Nephron (organoid): ENCODE measurements at regions not wholly inside any gene's neighbourhood (a gene's known extent, or its start where the extent isn't known, plus 50 kb on each side); places are given as distances from the start of the nearest gene placed in this dataset.

ENCODE experiments used
- H3K27ac Mint-ChIP-seq, 3 experiments: 2 replicates each; pipeline ENCODE4 v1.8.0; 2020; ENCODE audit warnings: mixed read lengths in 3 of 3, mild to moderate bottlenecking in 2 of 3, moderate library complexity in 1 of 3
- H3K27me3 Mint-ChIP-seq: 2 replicates; pipeline ENCODE4 v1.8.0; 2021; ENCODE audit warnings: low read depth, mild to moderate bottlenecking, moderate library complexity, mixed read lengths
- H3K36me3 Mint-ChIP-seq: 2 replicates; pipeline ENCODE4 v1.8.0; 2020; ENCODE audit warnings: low read depth, mixed read lengths
- H3K4me1 Mint-ChIP-seq: 2 replicates; pipeline ENCODE4 v1.8.0; 2020; ENCODE audit warnings: mixed read lengths
- H3K4me3 Mint-ChIP-seq, 3 experiments: 2 replicates each; pipeline ENCODE4 v1.8.0; 2020; ENCODE audit warnings: mild to moderate bottlenecking in 3 of 3, mixed read lengths in 3 of 3, moderate library complexity in 2 of 3
- H3K9me3 Mint-ChIP-seq: 2 replicates; pipeline ENCODE4 v1.8.0; 2020; ENCODE audit warnings: mixed read lengths
- CTCF ChIP-seq, 3 experiments: fragments of 200-600 bp; sonication (generic); IDR thresholded peaks; one replicate each; pipeline ENCODE4 v1.5.0; 2021; ENCODE audit warnings: antibody characterized with exemption in 3 of 3; ENCODE audit not compliant: unreplicated experiment in 3 of 3

- no peak overlapping the region for H3K27ac Mint-ChIP-seq
- no peaks in the 10 kb centered on the region for H3K4me1 Mint-ChIP-seq
- no peak for TF ChIP-seq CTCF (IDR thresholded peaks at IDR 0.05; ENCODE audit: unreplicated experiment in 3 of 3)
- peaks cover 11% of the 10 kb centered on the region for H3K27me3 Mint-ChIP-seq
- no peaks in the 10 kb centered on the region for H3K9me3 Mint-ChIP-seq
- no peak overlapping the region for H3K4me3 Mint-ChIP-seq
- no peaks in the 10 kb centered on the region for H3K36me3 Mint-ChIP-seq
Observed at GRCh38 chr5:167643631-167644280, 647.7 kb upstream of the WWC1 start.

- Mint-ChIP-seq H3K27ac (no peak overlapping the region), H3K4me1 (no peaks in the 10 kb centered on the region), H3K27me3 (peaks cover 11% of the 10 kb centered on the region), H3K4me3 (no peak overlapping the region), H3K9me3 (no peaks in the 10 kb centered on the region), H3K36me3 (no peaks in the 10 kb centered on the region)
- no peak for TF ChIP-seq CTCF (IDR thresholded peaks at IDR 0.05; ENCODE audit: unreplicated experiment in 3 of 3)
Observed at GRCh38 chr5:167644619-167645018, 646.8 kb upstream of the WWC1 start.

- TF ChIP-seq CTCF (IDR thresholded peaks at IDR 0.05; ENCODE audit: unreplicated experiment in 3 of 3), result no peak
- Mint-ChIP-seq H3K9me3 (no peaks in the 10 kb centered on the region), H3K27ac (no peak overlapping the region), H3K36me3 (no peaks in the 10 kb centered on the region), H3K4me3 (no peak overlapping the region), H3K4me1 (no peaks in the 10 kb centered on the region), H3K27me3 (peaks cover 8% of the 10 kb centered on the region)
Observed at GRCh38 chr5:167649471-167649870, 642.0 kb upstream of the WWC1 start.

GRCh38 chr5:167652690-167653089 is 638.8 kb upstream of the WWC1 start:
- Mint-ChIP-seq H3K9me3 (no peaks in the 10 kb centered on the region), H3K4me3 (no peak overlapping the region), H3K4me1 (no peaks in the 10 kb centered on the region), H3K27ac (no peak overlapping the region), H3K36me3 (no peaks in the 10 kb centered on the region), H3K27me3 (no peaks in the 10 kb centered on the region)
- no peak for TF ChIP-seq CTCF (IDR thresholded peaks at IDR 0.05; ENCODE audit: unreplicated experiment in 3 of 3)

- Mint-ChIP-seq H3K4me1 (no peaks in the 10 kb centered on the region), H3K27me3 (no peaks in the 10 kb centered on the region), H3K9me3 (no peaks in the 10 kb centered on the region), H3K36me3 (no peaks in the 10 kb centered on the region), H3K4me3 (no peak overlapping the region), H3K27ac (no peak overlapping the region)
- no peak for TF ChIP-seq CTCF (IDR thresholded peaks at IDR 0.05; ENCODE audit: unreplicated experiment in 3 of 3)
Observed at GRCh38 chr5:167653645-167654106, 637.8 kb upstream of the WWC1 start.

- no peak for TF ChIP-seq CTCF (IDR thresholded peaks at IDR 0.05; ENCODE audit: unreplicated experiment in 3 of 3)
- no peak overlapping the region for H3K27ac Mint-ChIP-seq
- H3K9me3 Mint-ChIP-seq, result no peaks in the 10 kb centered on the region
- H3K27me3 Mint-ChIP-seq, result no peaks in the 10 kb centered on the region
- H3K4me3 Mint-ChIP-seq, result no peak overlapping the region
- no peaks in the 10 kb centered on the region for H3K36me3 Mint-ChIP-seq
- H3K4me1 Mint-ChIP-seq, result no peaks in the 10 kb centered on the region
Observed at GRCh38 chr5:167657016-167657415, 634.4 kb upstream of the WWC1 start.
